ENCODE measurements at regions not wholly inside any gene's neighbourhood (a gene's known extent, or its start where the extent isn't known, plus 50 kb on each side); places are given as distances from the start of the nearest gene placed in this dataset.

- TF ChIP-seq FOXA1 (IDR thresholded peaks at IDR 0.05) (no peak), FOXA1 (CRISPR knock-in tag; IDR thresholded peaks at IDR 0.05) (no peak), HMG20A (CRISPR knock-in tag; IDR thresholded peaks at IDR 0.05; ENCODE audit: borderline replicate concordance) (no peak), TAF15 (IDR thresholded peaks at IDR 0.05; ENCODE audit: low read depth, low read length, poor library complexity, severe bottlenecking) (no peak)
These were observed 176.7 kb upstream of the PPP2R2D start (continued) for GRCh38 chr10:131724169-131724545.

- in situ Hi-C loops (cut with HindIII; ENCODE audit: extremely low pct_ligation_motif_present, low pct_unique_long_range_greater_than_20kb) = no loop called here
- Histone ChIP-seq H3K4me1 (ENCODE audit: insufficient read depth, low read length) (peaks cover 8% of the 10 kb centered on the region), H3K27me3 (ENCODE audit: control insufficient read depth in 1 of 2, insufficient read depth in 2 of 2, low read length in 2 of 2) (peaks cover 0 to 12% of the 10 kb centered on the region in 2 experiments; a peak in 3 of 5 replicates), H3K79me2 (ENCODE audit: insufficient read depth, low read length) (no peaks in the 10 kb centered on the region), H3K4me3 (replicated peaks in 1 of 3; ENCODE audit: insufficient read depth in 1 of 3, low read depth in 2 of 3, low read length in 3 of 3) (no peak overlapping the region), H3K9ac (ENCODE audit: insufficient read depth, low read depth, low read length) (no peak overlapping the region), H2AFZ (ENCODE audit: low read length) (no peak overlapping the region), H3K4me2 (ENCODE audit: low read depth, low read length) (no peak overlapping the region), H3K36me3 (replicated peaks in 1 of 2; ENCODE audit: control insufficient read depth in 1 of 2, insufficient read depth in 2 of 2, low read length in 2 of 2) (no peaks in the 10 kb centered on the region), H3K9me3 (ENCODE audit: low read length) (no peaks in the 10 kb centered on the region), H3K27ac (ENCODE audit: extremely low read length, insufficient read depth, low read length) (no peak overlapping the region), H4K20me1 (ENCODE audit: insufficient read depth, low read length) (no peaks in the 10 kb centered on the region)
- CTCF ChIA-PET (ENCODE audit: low intra/inter-chr PET ratio, low total read pairs) = no interaction called here
- intact Hi-C loops (cut with micrococcal nuclease; ENCODE audit: unreplicated experiment) = no loop called here
- FAIRE-seq = no peak
- no peak for DNase-seq (ENCODE audit: low spot score)
- WGBS (ENCODE audit: low lambda C conversion rate) = 55% methylated on average over 11 of the region's 17 CpGs
- peak; percentile 28 for ATAC-seq
- POLR2A ChIA-PET = no interaction called here
- no TSS peak for BruUV-seq (replicated peaks)
- TF ChIP-seq TGIF2 (CRISPR knock-in tag; IDR thresholded peaks at IDR 0.05) (no peak), FOXA1 (IDR thresholded peaks at IDR 0.05) (no peak), FOXA1 (CRISPR knock-in tag; IDR thresholded peaks at IDR 0.05) (no peak), ZNF556 (CRISPR knock-in tag; IDR thresholded peaks at IDR 0.05; ENCODE audit: borderline replicate concordance) (no peak), FOXK2 (IDR thresholded peaks at IDR 0.05) (no peak), HIC2 (CRISPR knock-in tag; IDR thresholded peaks at IDR 0.05; ENCODE audit: low read depth) (no peak), TFDP2 (CRISPR knock-in tag; IDR thresholded peaks at IDR 0.05) (no peak), NFIC (IDR thresholded peaks at IDR 0.05; ENCODE audit: low read length) (no peak), RAD51 (IDR thresholded peaks at IDR 0.05; ENCODE audit: borderline replicate concordance) (no peak), ZNF639 (CRISPR knock-in tag; conservative IDR thresholded peaks at IDR 0.05) (no peak), ZBTB2 (CRISPR knock-in tag; IDR thresholded peaks at IDR 0.05; ENCODE audit: low read depth) (no peak), NR2C2 (CRISPR knock-in tag; IDR thresholded peaks at IDR 0.05; ENCODE audit: borderline replicate concordance) (no peak), TCF7 (IDR thresholded peaks at IDR 0.05; ENCODE audit: low read depth) (no peak), PHB2 (IDR thresholded peaks at IDR 0.05; ENCODE audit: partially characterized antibody) (no peak), ZNF790 (CRISPR knock-in tag; IDR thresholded peaks at IDR 0.05; ENCODE audit: borderline replicate concordance) (no peak), DR1 (CRISPR knock-in tag; IDR thresholded peaks at IDR 0.05) (no peak)
These were observed 175.8 kb upstream of the PPP2R2D start for GRCh38 chr10:131724891-131725580.
